NCI-H2196 (cell line): ENCODE measurements at regions not wholly inside any gene's neighbourhood (a gene's known extent, or its start where the extent isn't known, plus 50 kb on each side); places are given as distances from the start of the nearest gene placed in this dataset.

Source experiments
- DNase-seq: peaks from one replicate; lab custom pipeline; 2025; ENCODE audit not compliant: unreplicated experiment; lab: John Stamatoyannopoulos, UW

GRCh38 chr5:128876569-128877382, 88.5 kb upstream of the SLC27A6 start:
- no peak for DNase-seq

GRCh38 chr5:128877476-128877875, 87.8 kb upstream of the SLC27A6 start:
- no peak for DNase-seq

DNA sequence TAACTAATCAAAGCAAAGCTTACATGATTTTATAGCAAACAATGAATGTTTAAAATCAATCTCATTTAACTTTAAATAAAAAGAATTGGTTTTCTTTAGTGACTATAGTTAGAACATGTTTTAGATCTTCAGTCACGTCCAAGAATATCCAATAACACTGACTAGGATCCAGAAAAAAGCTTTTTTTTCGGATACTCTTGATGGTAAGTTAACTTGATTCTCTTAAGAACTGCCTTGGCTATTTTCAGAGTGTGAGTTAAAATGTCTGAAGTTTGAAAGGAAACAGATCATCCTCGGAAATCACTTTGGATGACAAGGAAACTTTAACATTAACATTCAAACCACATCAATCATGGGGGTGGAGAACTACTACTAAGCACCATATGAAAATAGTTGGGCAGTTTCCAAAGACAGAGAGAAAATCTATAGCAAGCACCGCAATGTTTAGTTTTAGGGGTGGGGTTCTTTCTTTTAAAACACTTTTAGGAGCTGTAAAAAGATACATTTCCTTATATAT, 83.7 kb upstream of the SLC27A6 start:
- no peak for DNase-seq

GRCh38 chr5:128885649-128886255, 79.5 kb upstream of the SLC27A6 start:
- no peak for DNase-seq

- DNase-seq, result no peak
Observed at GRCh38 chr5:128895122-128895521, 70.2 kb upstream of the SLC27A6 start.

GRCh38 chr5:128896675-128897074, 68.6 kb upstream of the SLC27A6 start:
- DNase-seq, result no peak

GRCh38 chr5:128903550-128903949, 61.7 kb upstream of the SLC27A6 start:
- DNase-seq, result no peak

DNA sequence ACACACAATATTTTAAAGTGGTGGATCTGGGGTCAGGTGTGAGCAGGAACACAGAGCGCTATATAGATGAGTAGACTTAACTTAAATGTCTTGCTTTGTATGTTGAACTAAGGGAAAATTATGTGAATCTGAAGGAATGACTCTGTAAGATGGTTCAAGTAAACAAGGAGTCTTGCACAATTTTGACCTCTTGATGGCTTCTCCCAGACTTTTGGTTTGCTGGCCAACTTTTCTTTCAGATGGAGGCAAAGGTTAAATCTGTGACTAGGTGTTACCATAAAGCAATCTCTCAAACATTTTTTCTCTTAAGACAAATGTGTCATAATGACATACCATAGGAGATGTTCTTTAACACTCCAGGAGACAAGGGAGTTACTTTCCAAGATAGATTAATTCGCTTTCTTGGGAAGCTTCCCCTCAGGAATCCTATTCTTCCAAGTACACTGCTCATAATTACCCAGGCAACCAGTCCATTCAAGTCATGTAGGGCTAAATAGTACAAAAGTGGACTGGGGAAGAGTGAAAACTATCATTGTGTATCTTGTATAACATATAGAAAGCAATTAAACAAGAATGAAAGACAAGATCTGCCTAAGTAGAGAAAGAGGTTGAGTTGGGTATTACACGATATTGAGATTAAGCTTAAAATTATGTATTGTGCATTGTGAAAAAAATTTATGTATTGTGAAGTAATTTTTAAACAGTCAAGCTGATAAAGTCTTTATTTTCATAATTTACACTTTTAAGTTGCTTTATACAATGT, 60.3 kb upstream of the SLC27A6 start:
- DNase-seq, result no peak

DNA sequence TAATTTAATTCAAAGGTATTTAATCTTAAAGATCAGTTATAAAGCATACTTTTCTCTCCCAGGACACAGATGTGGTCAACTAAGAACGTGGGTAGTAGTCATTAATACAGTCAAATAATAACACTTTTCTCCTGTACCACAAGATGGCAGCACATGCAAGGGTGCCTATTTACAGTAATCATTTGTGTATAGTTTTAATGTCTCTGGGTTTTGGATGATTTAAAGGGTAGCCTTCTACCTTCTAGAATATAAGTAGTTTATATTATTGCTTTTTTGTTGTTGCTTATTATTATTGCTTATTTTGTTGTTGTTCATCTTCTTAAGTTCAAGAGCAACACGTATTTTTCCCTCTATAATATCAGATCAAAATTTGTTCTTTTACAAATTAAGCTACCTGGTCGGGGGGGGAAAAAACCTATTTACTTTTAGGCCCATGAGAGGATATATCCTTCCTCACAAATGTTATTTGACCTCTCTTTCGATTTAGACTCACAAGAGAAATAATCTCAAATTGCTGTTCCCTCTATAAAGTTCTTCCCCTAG, 59.6 kb upstream of the SLC27A6 start:
- DNase-seq, result peak; percentile 14

- DNase-seq, result no peak
Observed at GRCh38 chr5:128913551-128913950, 51.7 kb upstream of the SLC27A6 start.
